ENCODE measurements at regions not wholly inside any gene's neighbourhood (a gene's known extent, or its start where the extent isn't known, plus 50 kb on each side); places are given as distances from the start of the nearest gene placed in this dataset.

DNA sequence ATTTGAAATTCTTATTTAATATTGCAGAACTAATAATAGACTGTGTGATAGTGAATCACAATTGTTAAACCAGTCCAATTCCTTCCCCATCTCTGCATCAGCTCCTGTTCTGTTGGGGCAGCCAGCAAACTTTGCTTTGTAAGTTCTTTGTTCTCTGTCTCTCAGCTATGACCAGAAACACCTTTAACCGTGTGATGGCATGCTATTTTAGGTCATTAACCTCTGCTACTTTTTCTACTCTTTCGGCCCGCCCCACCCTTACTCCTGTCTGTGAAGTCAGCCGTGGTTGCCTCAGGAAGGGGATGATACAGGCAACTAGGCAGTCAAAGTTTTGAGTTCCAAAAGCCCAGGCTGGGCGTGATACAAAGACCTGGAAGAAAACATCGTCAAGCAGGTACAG, 51.3 kb upstream of the EGFL6 start:
- TF ChIP-seq POLR2AphosphoS5 (IDR thresholded peaks at IDR 0.05; ENCODE audit: low read length) (no peak), EZH2 (IDR thresholded peaks at IDR 0.05; ENCODE audit: borderline replicate concordance, control insufficient read depth, low read depth, low read length) (no peak)
- TF ChIP-seq, protein P1, sequence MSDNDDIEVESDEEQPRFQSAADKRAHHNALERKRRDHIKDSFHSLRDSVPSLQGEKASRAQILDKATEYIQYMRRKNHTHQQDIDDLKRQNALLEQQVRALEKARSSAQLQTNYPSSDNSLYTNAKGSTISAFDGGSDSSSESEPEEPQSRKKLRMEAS (IDR thresholded peaks at IDR 0.05; ENCODE audit: low read depth, low read length), result no peak
